ENCODE measurements at regions not wholly inside any gene's neighbourhood (a gene's known extent, or its start where the extent isn't known, plus 50 kb on each side); places are given as distances from the start of the nearest gene placed in this dataset.

DNA sequence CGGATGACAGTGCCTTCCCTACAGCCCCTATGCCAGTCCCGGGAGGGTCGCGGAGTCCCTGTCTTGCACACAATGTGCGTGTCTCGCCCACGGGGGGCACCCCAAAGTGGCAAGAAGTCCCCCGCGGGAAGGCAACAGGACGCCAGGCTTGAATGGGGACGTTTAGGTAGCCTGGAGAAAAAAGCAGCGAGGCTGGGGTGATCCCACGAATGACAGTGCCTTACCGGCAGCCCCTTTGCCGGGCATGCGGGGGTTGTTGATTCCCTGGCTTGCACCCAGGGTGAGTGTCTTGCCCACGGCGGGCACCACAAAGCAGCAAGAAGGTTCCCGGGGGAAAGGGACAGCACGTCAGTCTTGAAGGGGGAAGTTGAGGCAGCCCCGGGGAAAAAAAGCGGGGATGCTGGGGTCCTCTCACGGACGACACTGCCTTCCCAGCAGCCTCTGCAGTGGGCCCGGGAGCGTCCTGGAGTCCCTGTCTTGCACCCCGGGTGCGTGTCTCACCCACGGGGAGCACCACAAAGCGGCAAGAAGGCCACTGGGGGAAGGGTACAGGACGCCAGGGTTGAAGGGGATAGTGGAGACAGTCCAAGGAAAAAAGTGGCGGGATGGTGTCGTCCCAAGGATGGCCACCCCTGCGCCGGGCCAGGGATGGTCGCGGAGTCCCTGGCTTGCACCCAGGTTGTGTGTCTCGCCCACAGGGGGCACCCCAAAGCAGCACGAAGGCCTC lies 156.8 kb upstream of the ALG10B start:
- no peak for DNase-seq (ENCODE audit: low read depth)
- H3K4me3 ChIP-seq (ENCODE audit: low read depth, low read length) = no peak overlapping the region
- TF ChIP-seq, protein P1, sequence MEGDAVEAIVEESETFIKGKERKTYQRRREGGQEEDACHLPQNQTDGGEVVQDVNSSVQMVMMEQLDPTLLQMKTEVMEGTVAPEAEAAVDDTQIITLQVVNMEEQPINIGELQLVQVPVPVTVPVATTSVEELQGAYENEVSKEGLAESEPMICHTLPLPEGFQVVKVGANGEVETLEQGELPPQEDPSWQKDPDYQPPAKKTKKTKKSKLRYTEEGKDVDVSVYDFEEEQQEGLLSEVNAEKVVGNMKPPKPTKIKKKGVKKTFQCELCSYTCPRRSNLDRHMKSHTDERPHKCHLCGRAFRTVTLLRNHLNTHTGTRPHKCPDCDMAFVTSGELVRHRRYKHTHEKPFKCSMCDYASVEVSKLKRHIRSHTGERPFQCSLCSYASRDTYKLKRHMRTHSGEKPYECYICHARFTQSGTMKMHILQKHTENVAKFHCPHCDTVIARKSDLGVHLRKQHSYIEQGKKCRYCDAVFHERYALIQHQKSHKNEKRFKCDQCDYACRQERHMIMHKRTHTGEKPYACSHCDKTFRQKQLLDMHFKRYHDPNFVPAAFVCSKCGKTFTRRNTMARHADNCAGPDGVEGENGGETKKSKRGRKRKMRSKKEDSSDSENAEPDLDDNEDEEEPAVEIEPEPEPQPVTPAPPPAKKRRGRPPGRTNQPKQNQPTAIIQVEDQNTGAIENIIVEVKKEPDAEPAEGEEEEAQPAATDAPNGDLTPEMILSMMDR (IDR thresholded peaks at IDR 0.05; ENCODE audit: insufficient read depth, low read length) = no peak

DNA sequence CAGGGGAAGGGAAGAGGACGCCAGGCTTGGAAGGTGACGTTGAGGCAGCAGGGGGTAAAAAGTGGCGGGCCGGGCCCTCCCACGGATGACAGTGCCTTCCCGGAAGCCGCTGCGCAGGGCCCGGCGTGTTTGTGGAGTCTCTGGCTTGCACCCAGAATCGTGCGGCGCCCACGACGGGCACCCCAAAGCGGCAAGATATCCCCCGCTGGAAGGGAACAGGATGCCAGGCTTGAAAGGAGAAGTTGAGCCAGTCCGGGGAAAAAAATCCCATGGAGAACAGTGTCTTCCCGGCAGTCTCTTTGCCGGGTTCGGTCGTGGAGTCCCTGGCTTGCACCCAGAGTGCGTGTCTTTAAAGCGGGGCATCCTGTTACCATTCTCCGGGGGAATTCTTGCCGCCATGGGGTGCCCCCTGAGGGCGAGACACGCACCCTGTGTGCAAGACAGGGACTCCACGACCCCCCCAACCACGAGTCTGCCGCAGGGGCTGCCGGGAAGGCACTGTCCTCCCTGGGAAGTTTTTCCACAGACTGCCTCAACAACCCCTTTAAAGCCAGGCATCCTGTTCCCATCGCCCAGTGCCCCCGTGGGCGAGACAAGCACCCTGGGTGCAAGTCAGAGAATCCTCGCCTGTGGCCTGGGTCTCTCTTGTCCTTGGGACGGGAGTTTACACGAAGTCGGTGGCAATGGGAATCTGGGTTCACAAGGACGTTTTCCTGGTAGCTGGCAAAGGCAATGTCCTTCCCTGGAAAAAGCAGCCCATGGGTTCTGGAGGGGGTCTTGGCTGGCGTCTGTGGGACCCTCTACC lies 156.1 kb upstream of the ALG10B start:
- TF ChIP-seq, protein P1 (IDR thresholded peaks at IDR 0.05; ENCODE audit: insufficient read depth, low read length) = no peak

GRCh38 chr12:38161123-38162000 lies 155.2 kb upstream of the ALG10B start:
- TF ChIP-seq, protein P1 (IDR thresholded peaks at IDR 0.05; ENCODE audit: insufficient read depth, low read length) = no peak
- DNase-seq (ENCODE audit: low read depth) = no peak
- H3K4me3 ChIP-seq (ENCODE audit: low read depth, low read length) = no peak overlapping the region

More for the DNA sequence above, 156.1 kb upstream of the ALG10B start:
- no peak for DNase-seq (ENCODE audit: low read depth)
- no peak overlapping the region for H3K4me3 ChIP-seq (ENCODE audit: low read depth, low read length)

DNA sequence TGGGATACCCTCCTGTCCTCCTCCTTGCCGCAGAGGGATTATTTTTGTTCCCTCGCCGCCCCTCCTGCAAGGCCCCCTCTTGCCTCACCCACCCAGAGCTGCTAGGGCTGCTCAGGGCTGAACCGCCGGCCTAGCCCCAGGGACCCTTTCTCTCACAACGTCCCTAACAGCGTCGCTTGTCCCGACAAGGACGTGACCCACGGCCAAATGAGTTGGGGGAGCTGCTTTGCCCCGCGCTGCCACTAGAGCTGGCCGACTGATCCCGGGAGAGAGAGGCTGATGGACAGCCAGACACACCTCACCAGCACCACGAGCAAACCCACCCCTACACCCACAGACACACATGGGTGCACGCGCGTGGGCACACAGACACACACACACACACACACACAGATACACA lies 154.6 kb upstream of the ALG10B start:
- no peak overlapping the region for H3K4me3 ChIP-seq (ENCODE audit: low read depth, low read length)
- DNase-seq (ENCODE audit: low read depth) = no peak
- TF ChIP-seq, protein P1 (IDR thresholded peaks at IDR 0.05; ENCODE audit: insufficient read depth, low read length) = no peak

- H3K4me3 ChIP-seq (ENCODE audit: low read depth, low read length) = no peak overlapping the region
- TF ChIP-seq, protein P1 (IDR thresholded peaks at IDR 0.05; ENCODE audit: insufficient read depth, low read length) = no peak
Measured at GRCh38 chr12:38162708-38163441, 153.7 kb upstream of the ALG10B start.

GRCh38 chr12:38163442-38163801 lies 153.2 kb upstream of the ALG10B start:
- no peak for DNase-seq (ENCODE audit: low read depth)
- TF ChIP-seq, protein P1 (IDR thresholded peaks at IDR 0.05; ENCODE audit: insufficient read depth, low read length) = no peak
- H3K4me3 ChIP-seq (ENCODE audit: low read depth, low read length) = no peak overlapping the region

More at GRCh38 chr12:38162708-38163441, 153.7 kb upstream of the ALG10B start:
- DNase-seq (ENCODE audit: low read depth) = no peak

All from fibroblast of the aortic adventitia (primary cell).